Kidney epithelial cell (primary cell): ENCODE measurements at regions not wholly inside any gene's neighbourhood (a gene's known extent, or its start where the extent isn't known, plus 50 kb on each side); places are given as distances from the start of the nearest gene placed in this dataset.

ENCODE experiments used
- DNase-seq: peaks from one replicate; pipeline ENCODE4 v3.0.0-alpha.2; 2010; ENCODE audit warnings: low read depth
- H3K27me3 ChIP-seq: 2 replicates; pipeline ENCODE4 v1.6.0; 2011; ENCODE audit warnings: low read length; ENCODE audit not compliant: control insufficient read depth, insufficient read depth
- H3K36me3 ChIP-seq: 2 replicates; pipeline ENCODE4 v1.5.1; 2011; ENCODE audit warnings: low read length; ENCODE audit not compliant: control insufficient read depth, insufficient read depth
- H3K4me3 ChIP-seq: 2 replicates; pipeline ENCODE4 v1.5.1; 2011; ENCODE audit warnings: low read depth, mild to moderate bottlenecking, control low read depth, low read length
- CTCF ChIP-seq: IDR thresholded peaks from 2 replicates; pipeline ENCODE4 v1.5.1; 2011; ENCODE audit warnings: mild to moderate bottlenecking, moderate library complexity, low read length, control low read depth, inconsistent platforms; ENCODE audit not compliant: insufficient read depth, poor library complexity, severe bottlenecking

DNA sequence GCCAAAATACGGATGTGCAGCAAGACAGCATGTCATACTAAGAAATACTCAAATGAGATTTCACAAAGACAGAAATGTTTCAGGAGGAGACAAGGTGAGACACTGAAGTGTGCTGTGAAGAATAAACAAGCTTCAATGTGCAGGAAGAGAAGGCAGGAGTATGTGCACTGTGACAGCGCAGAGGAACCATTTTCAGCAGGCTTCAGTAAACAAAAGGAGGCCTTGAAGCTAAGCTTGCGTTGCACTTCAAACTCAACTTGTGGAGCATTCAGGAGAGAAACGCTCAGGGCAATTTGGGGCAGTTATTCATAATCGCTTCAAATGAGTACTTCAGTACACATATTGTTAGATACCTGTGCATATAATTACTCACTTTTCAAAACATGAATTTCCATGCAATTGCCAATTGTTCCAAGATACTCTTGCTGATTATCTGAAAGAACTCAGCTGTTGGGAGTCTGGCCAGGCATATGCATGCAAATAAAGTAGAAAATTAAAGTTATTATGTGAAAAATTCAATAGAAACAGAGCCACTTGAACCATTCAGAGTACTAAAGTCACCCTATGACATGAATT is 234.2 kb upstream of the OPRM1 start:
- no peak for DNase-seq
- Histone ChIP-seq H3K4me3 (no peak overlapping the region), H3K27me3 (no peaks in the 10 kb centered on the region), H3K36me3 (no peaks in the 10 kb centered on the region)
- no peak for TF ChIP-seq CTCF

DNA sequence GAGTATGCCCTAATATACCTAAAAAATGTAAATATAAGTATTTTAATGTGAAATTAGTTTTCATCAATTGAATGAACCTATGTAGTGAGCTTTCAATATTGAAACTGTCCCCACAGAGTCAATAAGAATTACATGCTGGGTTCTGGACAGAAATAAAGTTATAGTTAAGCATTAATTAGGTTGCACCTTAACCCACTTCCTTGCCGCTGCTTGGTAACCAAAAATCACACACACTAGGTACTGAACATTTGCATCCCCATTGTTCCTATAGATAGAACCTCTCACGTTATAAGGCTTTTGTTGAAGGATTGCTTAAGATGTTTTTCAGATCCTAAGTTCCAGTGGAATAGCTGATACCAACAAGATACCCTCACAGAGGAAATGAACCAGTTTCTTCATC is 237.1 kb upstream of the OPRM1 start:
- Histone ChIP-seq H3K4me3 (no peak overlapping the region), H3K36me3 (no peaks in the 10 kb centered on the region), H3K27me3 (no peaks in the 10 kb centered on the region)
- no peak for DNase-seq
- TF ChIP-seq CTCF, result no peak

DNA sequence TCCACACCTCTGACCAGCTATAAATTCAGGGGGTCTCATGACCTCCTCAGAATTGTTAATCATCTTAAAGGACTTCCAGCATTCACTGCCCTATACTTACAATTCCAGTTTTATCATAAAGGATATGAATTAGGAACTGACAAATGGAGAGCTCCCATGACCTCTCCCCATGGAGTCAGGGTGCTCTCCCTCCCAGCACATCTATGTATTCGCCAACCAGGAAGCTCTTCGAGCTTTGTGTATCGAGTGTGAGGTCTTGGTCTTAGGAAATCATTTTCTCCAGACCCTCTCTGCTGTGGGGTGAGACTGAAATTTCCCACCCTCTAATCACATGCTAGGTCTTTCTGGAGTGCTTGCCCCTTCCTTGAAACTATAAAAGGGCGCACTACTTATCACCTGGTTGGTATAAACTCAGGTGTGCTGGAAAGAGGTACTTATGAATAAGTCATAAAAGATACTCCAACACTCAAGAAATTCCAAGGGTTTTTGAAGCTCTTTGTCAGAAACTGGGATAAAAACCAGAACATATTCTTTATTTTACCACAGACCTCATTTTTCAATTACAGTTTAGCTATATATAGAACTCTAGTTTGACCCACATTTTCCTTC is 238.4 kb upstream of the OPRM1 start:
- Histone ChIP-seq H3K4me3 (no peak overlapping the region), H3K36me3 (no peaks in the 10 kb centered on the region), H3K27me3 (no peaks in the 10 kb centered on the region)
- DNase-seq, result no peak
- TF ChIP-seq CTCF, result no peak

- Histone ChIP-seq H3K4me3 (no peak overlapping the region), H3K27me3 (no peaks in the 10 kb centered on the region), H3K36me3 (no peaks in the 10 kb centered on the region)
- no peak for DNase-seq
- no peak for TF ChIP-seq CTCF
Measured at GRCh38 chr6:153790876-153791473, 248.1 kb upstream of the OPRM1 start.

- no peaks in the 10 kb centered on the region for H3K36me3 ChIP-seq
- peak; percentile 56 for DNase-seq
- peak; percentile 17 for TF ChIP-seq CTCF
- no peaks in the 10 kb centered on the region for H3K27me3 ChIP-seq
- H3K4me3 ChIP-seq, result no peak overlapping the region
Measured at GRCh38 chr6:153790048-153790447, 249.0 kb upstream of the OPRM1 start.

GRCh38 chr6:153787341-153787606 is 251.8 kb upstream of the OPRM1 start:
- Histone ChIP-seq H3K27me3 (no peaks in the 10 kb centered on the region), H3K36me3 (no peaks in the 10 kb centered on the region), H3K4me3 (no peak overlapping the region)
- no peak for DNase-seq
- TF ChIP-seq CTCF, result no peak
